ENCODE measurements at regions not wholly inside any gene's neighbourhood (a gene's known extent, or its start where the extent isn't known, plus 50 kb on each side); places are given as distances from the start of the nearest gene placed in this dataset.
"Not testable (repeated sequence)": the region's sequence is repeated elsewhere in the genome, so short reads cannot be mapped to it uniquely, and the experiment has no call there.

GRCh38 chr10:28995497-28995896 lies 293.4 kb upstream of the LYZL1 start:
- no peaks in the 10 kb centered on the region for H3K36me3 ChIP-seq (ENCODE audit: control insufficient read depth in 4 of 4, insufficient read depth in 4 of 4, low read length in 3 of 4)
- 90% methylated on average over 2 of the region's 4 CpGs for WGBS (ENCODE audit: insufficient coverage)
- DNase-seq, result no peak
- H3K27ac ChIP-seq (ENCODE audit: insufficient read depth in 1 of 2, low read depth in 1 of 2, low read length in 2 of 2, poor library complexity in 1 of 2, severe bottlenecking in 2 of 2), result no peak overlapping the region
- H3K4me3 ChIP-seq (ENCODE audit: control insufficient read depth in 1 of 7, extremely low read depth in 1 of 7, insufficient read depth in 4 of 7, low read depth in 2 of 7, low read length in 6 of 7), result no peak overlapping the region
- peaks cover 0 to 3% (median 0%) of the 10 kb centered on the region in 5 experiments for H3K27me3 ChIP-seq (replicated peaks in 2 of 5; ENCODE audit: control insufficient read depth in 4 of 5, insufficient read depth in 5 of 5, low read length in 4 of 5)
- no peaks in the 10 kb centered on the region for H3K4me1 ChIP-seq (ENCODE audit: control extremely low read depth in 1 of 4, control insufficient read depth in 4 of 4, insufficient read depth in 4 of 4, low read length in 3 of 4)
- ChIA-PET CTCF (interaction anchor here (0.7 to 0.9 kb wide), 2 partner anchors 9 to 332 kb away, joined by 3 read pairs; no protein-coding TSS in a partner anchor), POLR2A (interaction anchor here (0.6 kb wide), 1 partner anchor 465 kb away, joined by 7 read pairs; no protein-coding TSS in a partner anchor)
- H3K9me3 ChIP-seq (ENCODE audit: control extremely low read depth in 1 of 5, control insufficient read depth in 4 of 5, insufficient read depth in 2 of 5, low read depth in 1 of 5, low read length in 4 of 5), result no peaks in the 10 kb centered on the region

GRCh38 chr10:28996345-28996744 lies 292.5 kb upstream of the LYZL1 start:
- ChIA-PET CTCF (interaction anchor here (0.7 to 0.9 kb wide), 2 partner anchors 10 to 332 kb away, joined by 3 read pairs; no protein-coding TSS in a partner anchor), POLR2A (no interaction called here)
- Histone ChIP-seq H3K4me3 (ENCODE audit: control insufficient read depth in 1 of 7, extremely low read depth in 1 of 7, insufficient read depth in 4 of 7, low read depth in 2 of 7, low read length in 6 of 7) (no peak overlapping the region), H3K27me3 (replicated peaks in 2 of 5; ENCODE audit: control insufficient read depth in 4 of 5, insufficient read depth in 5 of 5, low read length in 4 of 5) (peaks cover 0 to 3% (median 0%) of the 10 kb centered on the region in 5 experiments), H3K4me1 (ENCODE audit: control extremely low read depth in 1 of 4, control insufficient read depth in 4 of 4, insufficient read depth in 4 of 4, low read length in 3 of 4) (no peaks in the 10 kb centered on the region), H3K9me3 (ENCODE audit: control extremely low read depth in 1 of 5, control insufficient read depth in 4 of 5, insufficient read depth in 2 of 5, low read depth in 1 of 5, low read length in 4 of 5) (no peaks in the 10 kb centered on the region), H3K36me3 (ENCODE audit: control insufficient read depth in 4 of 4, insufficient read depth in 4 of 4, low read length in 3 of 4) (no peaks in the 10 kb centered on the region), H3K27ac (ENCODE audit: insufficient read depth in 1 of 2, low read depth in 1 of 2, low read length in 2 of 2, poor library complexity in 1 of 2, severe bottlenecking in 2 of 2) (no peak overlapping the region)
- WGBS (ENCODE audit: insufficient coverage), result 100% methylated on average over 3 of the region's 6 CpGs
- DNase-seq, result no peak

- DNase-seq, result no peak
- CTCF ChIA-PET, result no interaction called here
- no peaks in the 10 kb centered on the region for H3K36me3 ChIP-seq (ENCODE audit: control insufficient read depth in 4 of 4, insufficient read depth in 4 of 4, low read length in 3 of 4)
- no peaks in the 10 kb centered on the region for H3K9me3 ChIP-seq (ENCODE audit: control extremely low read depth in 1 of 5, control insufficient read depth in 4 of 5, insufficient read depth in 2 of 5, low read depth in 1 of 5, low read length in 4 of 5)
- POLR2A ChIA-PET, result no interaction called here
- H3K27ac ChIP-seq (ENCODE audit: insufficient read depth in 1 of 2, low read depth in 1 of 2, low read length in 2 of 2, poor library complexity in 1 of 2, severe bottlenecking in 2 of 2), result no peak overlapping the region
- no peak overlapping the region for H3K4me3 ChIP-seq (ENCODE audit: control insufficient read depth in 1 of 7, extremely low read depth in 1 of 7, insufficient read depth in 4 of 7, low read depth in 2 of 7, low read length in 6 of 7)
- WGBS (ENCODE audit: insufficient coverage), result 100% methylated on average over 5 of the region's 6 CpGs
- H3K27me3 ChIP-seq (replicated peaks in 2 of 5; ENCODE audit: control insufficient read depth in 4 of 5, insufficient read depth in 5 of 5, low read length in 4 of 5), result peaks cover 0 to 3% (median 0%) of the 10 kb centered on the region in 5 experiments
- H3K4me1 ChIP-seq (ENCODE audit: control extremely low read depth in 1 of 4, control insufficient read depth in 4 of 4, insufficient read depth in 4 of 4, low read length in 3 of 4), result no peaks in the 10 kb centered on the region
Measured at GRCh38 chr10:28996947-28997551, 291.8 kb upstream of the LYZL1 start.

GRCh38 chr10:28997734-28998133 lies 291.1 kb upstream of the LYZL1 start:
- no peak overlapping the region for H3K27ac ChIP-seq (ENCODE audit: insufficient read depth in 1 of 2, low read depth in 1 of 2, low read length in 2 of 2, poor library complexity in 1 of 2, severe bottlenecking in 2 of 2)
- CTCF ChIA-PET, result no interaction called here
- H3K36me3 ChIP-seq (ENCODE audit: control insufficient read depth in 4 of 4, insufficient read depth in 4 of 4, low read length in 3 of 4), result no peaks in the 10 kb centered on the region
- POLR2A ChIA-PET, result interaction anchor here (0.7 kb wide), 1 partner anchor 424 kb away, joined by 4 read pairs; no protein-coding TSS in a partner anchor
- H3K4me3 ChIP-seq (ENCODE audit: control insufficient read depth in 1 of 7, extremely low read depth in 1 of 7, insufficient read depth in 4 of 7, low read depth in 2 of 7, low read length in 6 of 7), result no peak overlapping the region
- DNase-seq, result no peak
- no peaks in the 10 kb centered on the region for H3K4me1 ChIP-seq (ENCODE audit: control extremely low read depth in 1 of 4, control insufficient read depth in 4 of 4, insufficient read depth in 4 of 4, low read length in 3 of 4)
- no CpG with 5 or more reads among the region's 6 CpGs for WGBS (ENCODE audit: insufficient coverage)
- H3K27me3 ChIP-seq (replicated peaks in 2 of 5; ENCODE audit: control insufficient read depth in 4 of 5, insufficient read depth in 5 of 5, low read length in 4 of 5), result peaks cover 0 to 3% (median 0%) of the 10 kb centered on the region in 5 experiments
- no peaks in the 10 kb centered on the region for H3K9me3 ChIP-seq (ENCODE audit: control extremely low read depth in 1 of 5, control insufficient read depth in 4 of 5, insufficient read depth in 2 of 5, low read depth in 1 of 5, low read length in 4 of 5)

GRCh38 chr10:29001801-29002200 lies 287.1 kb upstream of the LYZL1 start:
- 100% methylated on average over 6 of the region's 6 CpGs for WGBS (ENCODE audit: insufficient coverage)
- Histone ChIP-seq H3K36me3 (ENCODE audit: control insufficient read depth in 4 of 4, insufficient read depth in 4 of 4, low read length in 3 of 4) (no peaks in the 10 kb centered on the region), H3K27ac (ENCODE audit: insufficient read depth in 1 of 2, low read depth in 1 of 2, low read length in 2 of 2, poor library complexity in 1 of 2, severe bottlenecking in 2 of 2) (no peak overlapping the region), H3K4me3 (ENCODE audit: control insufficient read depth in 1 of 7, extremely low read depth in 1 of 7, insufficient read depth in 4 of 7, low read depth in 2 of 7, low read length in 6 of 7) (no peak overlapping the region), H3K9me3 (ENCODE audit: control extremely low read depth in 1 of 5, control insufficient read depth in 4 of 5, insufficient read depth in 2 of 5, low read depth in 1 of 5, low read length in 4 of 5) (no peaks in the 10 kb centered on the region), H3K4me1 (ENCODE audit: control extremely low read depth in 1 of 4, control insufficient read depth in 4 of 4, insufficient read depth in 4 of 4, low read length in 3 of 4) (no peaks in the 10 kb centered on the region), H3K27me3 (replicated peaks in 2 of 5; ENCODE audit: control insufficient read depth in 4 of 5, insufficient read depth in 5 of 5, low read length in 4 of 5) (peaks cover 0 to 2% (median 0%) of the 10 kb centered on the region in 5 experiments)
- no peak for DNase-seq
- ChIA-PET POLR2A (no interaction called here), CTCF (interaction anchor here (0.9 to 1.7 kb wide), 2 partner anchors 10 to 302 kb away, joined by 5 to 11 read pairs; no protein-coding TSS in a partner anchor)

- H3K9me3 ChIP-seq (ENCODE audit: control extremely low read depth in 1 of 5, control insufficient read depth in 4 of 5, insufficient read depth in 2 of 5, low read depth in 1 of 5, low read length in 4 of 5); H3K27ac ChIP-seq (ENCODE audit: insufficient read depth in 1 of 2, low read depth in 1 of 2, low read length in 2 of 2, poor library complexity in 1 of 2, severe bottlenecking in 2 of 2); CTCF ChIA-PET; H3K36me3 ChIP-seq (ENCODE audit: control insufficient read depth in 4 of 4, insufficient read depth in 4 of 4, low read length in 3 of 4); H3K27me3 ChIP-seq (replicated peaks in 2 of 5; ENCODE audit: control insufficient read depth in 4 of 5, insufficient read depth in 5 of 5, low read length in 4 of 5); DNase-seq; POLR2A ChIA-PET; H3K4me3 ChIP-seq (ENCODE audit: control insufficient read depth in 1 of 7, extremely low read depth in 1 of 7, insufficient read depth in 4 of 7, low read depth in 2 of 7, low read length in 6 of 7); H3K4me1 ChIP-seq (ENCODE audit: control extremely low read depth in 1 of 4, control insufficient read depth in 4 of 4, insufficient read depth in 4 of 4, low read length in 3 of 4): not testable (repeated sequence)
- 95% methylated on average over 5 of the region's 5 CpGs for WGBS (ENCODE audit: insufficient coverage)
Measured at GRCh38 chr10:29003014-29003413, 285.9 kb upstream of the LYZL1 start.

GRCh38 chr10:29005988-29006387 lies 282.9 kb upstream of the LYZL1 start:
- WGBS (ENCODE audit: insufficient coverage), result 88% methylated on average over 5 of the region's 8 CpGs
- H3K9me3 ChIP-seq (ENCODE audit: control extremely low read depth in 1 of 5, control insufficient read depth in 4 of 5, insufficient read depth in 2 of 5, low read depth in 1 of 5, low read length in 4 of 5), result peaks cover 0 to 2% (median 0%) of the 10 kb centered on the region in 5 experiments
- H3K27me3 ChIP-seq (replicated peaks in 2 of 5; ENCODE audit: control insufficient read depth in 4 of 5, insufficient read depth in 5 of 5, low read length in 4 of 5), result no peaks in the 10 kb centered on the region
- H3K36me3 ChIP-seq (ENCODE audit: control insufficient read depth in 4 of 4, insufficient read depth in 4 of 4, low read length in 3 of 4), result no peaks in the 10 kb centered on the region
- POLR2A ChIA-PET, result no interaction called here
- H3K4me1 ChIP-seq (ENCODE audit: control extremely low read depth in 1 of 4, control insufficient read depth in 4 of 4, insufficient read depth in 4 of 4, low read length in 3 of 4), result no peaks in the 10 kb centered on the region
- H3K27ac ChIP-seq (ENCODE audit: insufficient read depth in 1 of 2, low read depth in 1 of 2, low read length in 2 of 2, poor library complexity in 1 of 2, severe bottlenecking in 2 of 2), result no peak overlapping the region
- peak in 2 of 3 donors; percentile 13 to 52 for DNase-seq
- no peak overlapping the region for H3K4me3 ChIP-seq (ENCODE audit: control insufficient read depth in 1 of 7, extremely low read depth in 1 of 7, insufficient read depth in 4 of 7, low read depth in 2 of 7, low read length in 6 of 7)
- CTCF ChIA-PET, result interaction anchor here (0.7 kb wide), 1 partner anchor 296 kb away, joined by 3 read pairs; no protein-coding TSS in a partner anchor
